ENCODE measurements at regions not wholly inside any gene's neighbourhood (a gene's known extent, or its start where the extent isn't known, plus 50 kb on each side); places are given as distances from the start of the nearest gene placed in this dataset.
A peak's percentile ranks its signal among the peaks of the same experiment; 100 is the strongest.

DNA sequence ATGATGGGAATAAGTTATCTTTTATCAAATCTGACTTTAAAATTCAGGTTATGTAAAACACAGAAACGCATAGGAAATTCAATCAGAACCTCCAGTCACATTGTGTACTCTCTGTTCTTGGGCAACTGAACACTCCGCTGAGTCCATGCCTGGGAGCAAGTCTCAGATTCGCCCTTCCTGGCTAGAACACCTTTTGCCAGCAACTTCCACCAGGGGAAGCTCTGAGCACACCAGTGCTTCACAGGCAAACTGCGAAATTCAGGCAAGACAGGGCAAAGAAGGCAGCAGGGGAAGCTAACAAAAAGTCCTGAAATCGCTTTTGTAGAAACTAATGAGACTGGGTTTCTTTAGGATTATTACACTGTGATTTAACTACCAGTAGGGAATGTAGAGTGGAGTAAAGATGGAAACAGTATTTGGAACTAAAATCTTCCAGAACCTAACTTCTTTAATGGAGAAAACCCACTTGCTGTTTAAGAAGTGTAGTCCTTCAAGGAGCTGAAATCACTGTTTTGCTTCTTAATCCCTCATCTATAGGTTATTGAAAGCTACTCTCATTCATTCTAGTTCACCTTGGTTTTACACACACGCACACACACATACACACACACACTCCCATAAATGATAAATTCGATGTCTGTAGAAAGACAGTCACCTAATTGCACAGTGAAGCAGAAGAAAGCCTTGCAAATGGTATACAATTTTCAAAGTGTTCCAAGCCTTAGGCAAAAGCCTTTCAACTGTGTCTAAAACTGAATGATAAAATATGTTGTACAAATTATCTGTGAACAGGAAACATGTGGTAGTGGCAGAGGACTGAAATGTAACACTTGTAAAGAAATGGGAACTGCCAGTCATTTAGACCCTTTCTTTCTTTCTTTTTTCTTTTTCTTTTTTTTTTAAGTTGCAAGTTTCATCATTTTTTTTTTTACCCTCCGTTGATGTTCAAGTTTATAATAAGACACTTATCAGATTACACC, 214.5 kb downstream of the TMEM182 start:
- no peak overlapping the region for H3K27ac Mint-ChIP-seq

More for the DNA sequence above, 214.5 kb downstream of the TMEM182 start:
- Histone ChIP-seq H3K9ac (ENCODE audit: extremely low read depth, insufficient read length, low read length) (no peak overlapping the region), H2BK12ac (ENCODE audit: insufficient read length, low read depth, low read length) (no peak overlapping the region), H3K14ac (ENCODE audit: insufficient read depth, low read length) (no peak overlapping the region), H2BK20ac (ENCODE audit: low read depth, low read length, poor library complexity, severe bottlenecking) (no peak overlapping the region), H3K23ac (ENCODE audit: insufficient read length, low read depth, low read length) (no peak overlapping the region), H3K9me3 (ENCODE audit: control insufficient read depth, low read depth, low read length) (no peaks in the 10 kb centered on the region), H4K91ac (ENCODE audit: insufficient read length, low read depth, low read length) (no peak overlapping the region), H3K23me2 (ENCODE audit: insufficient read length, low read depth, low read length, poor library complexity, severe bottlenecking) (no peaks in the 10 kb centered on the region), H3K4me2 (ENCODE audit: insufficient read depth, insufficient read length, low read length) (no peak overlapping the region), H2BK120ac (ENCODE audit: low read depth, low read length, poor library complexity, severe bottlenecking) (no peak overlapping the region), H3K18ac (ENCODE audit: insufficient read length, low read depth, low read length) (no peak overlapping the region), H3K79me1 (ENCODE audit: insufficient read depth, low read depth, low read length, poor library complexity, severe bottlenecking) (no peaks in the 10 kb centered on the region), H2BK5ac (ENCODE audit: insufficient read length, low read length) (no peak overlapping the region), H2AK5ac (ENCODE audit: insufficient read length, low read length) (no peak overlapping the region), H2BK15ac (ENCODE audit: low read depth, low read length) (no peak overlapping the region), H3K27me3 (ENCODE audit: insufficient read depth, low read length) (no peaks in the 10 kb centered on the region), H4K20me1 (ENCODE audit: control insufficient read depth, insufficient read depth, insufficient read length) (no peaks in the 10 kb centered on the region), H3K4ac (ENCODE audit: low read depth, low read length) (no peak overlapping the region), H2AFZ (ENCODE audit: low read length) (no peak overlapping the region), H3K27ac (ENCODE audit: insufficient read length, low read depth, low read length) (no peak overlapping the region), H3K56ac (ENCODE audit: insufficient read length, low read depth, low read length) (no peak overlapping the region), H3K4me1 (ENCODE audit: insufficient read depth, low read length) (no peaks in the 10 kb centered on the region), H3K79me2 (ENCODE audit: insufficient read depth, low read length) (no peaks in the 10 kb centered on the region), H4K5ac (ENCODE audit: insufficient read length, low read depth, low read length) (no peak overlapping the region), H4K8ac (replicated peaks; ENCODE audit: insufficient read length, low read depth, low read length) (no peak overlapping the region), H3T11ph (ENCODE audit: low read length) (no peak overlapping the region)
- peak; percentile 73 for DNase-seq
- H3K27me3 Mint-ChIP-seq (ENCODE audit: low read depth), result no peaks in the 10 kb centered on the region
- no peaks in the 10 kb centered on the region for H3K9me3 Mint-ChIP-seq
- no peaks in the 10 kb centered on the region for H3K36me3 Mint-ChIP-seq (ENCODE audit: insufficient read depth in 1 of 3, low read depth in 3 of 3)
- no peak overlapping the region for H3K4me3 Mint-ChIP-seq
- no CpG with 5 or more reads among the region's 8 CpGs for WGBS (ENCODE audit: extremely low coverage, insufficient read length, low lambda C conversion rate)
- TF ChIP-seq, protein P1, sequence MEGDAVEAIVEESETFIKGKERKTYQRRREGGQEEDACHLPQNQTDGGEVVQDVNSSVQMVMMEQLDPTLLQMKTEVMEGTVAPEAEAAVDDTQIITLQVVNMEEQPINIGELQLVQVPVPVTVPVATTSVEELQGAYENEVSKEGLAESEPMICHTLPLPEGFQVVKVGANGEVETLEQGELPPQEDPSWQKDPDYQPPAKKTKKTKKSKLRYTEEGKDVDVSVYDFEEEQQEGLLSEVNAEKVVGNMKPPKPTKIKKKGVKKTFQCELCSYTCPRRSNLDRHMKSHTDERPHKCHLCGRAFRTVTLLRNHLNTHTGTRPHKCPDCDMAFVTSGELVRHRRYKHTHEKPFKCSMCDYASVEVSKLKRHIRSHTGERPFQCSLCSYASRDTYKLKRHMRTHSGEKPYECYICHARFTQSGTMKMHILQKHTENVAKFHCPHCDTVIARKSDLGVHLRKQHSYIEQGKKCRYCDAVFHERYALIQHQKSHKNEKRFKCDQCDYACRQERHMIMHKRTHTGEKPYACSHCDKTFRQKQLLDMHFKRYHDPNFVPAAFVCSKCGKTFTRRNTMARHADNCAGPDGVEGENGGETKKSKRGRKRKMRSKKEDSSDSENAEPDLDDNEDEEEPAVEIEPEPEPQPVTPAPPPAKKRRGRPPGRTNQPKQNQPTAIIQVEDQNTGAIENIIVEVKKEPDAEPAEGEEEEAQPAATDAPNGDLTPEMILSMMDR (conservative IDR thresholded peaks at IDR 0.05), result peak; percentile 82
- peaks cover 19 to 23% of the 10 kb centered on the region in 2 experiments for H3K4me1 Mint-ChIP-seq

Data from H9 (cell line).